SIG-M5 treated with dmso at 0.1 percent for 504 hours (cell line): ENCODE measurements at regions not wholly inside any gene's neighbourhood (a gene's known extent, or its start where the extent isn't known, plus 50 kb on each side); places are given as distances from the start of the nearest gene placed in this dataset.
A peak's percentile ranks its signal among the peaks of the same experiment; 100 is the strongest.
"Not testable (repeated sequence)": the region's sequence is repeated elsewhere in the genome, so short reads cannot be mapped to it uniquely, and the experiment has no call there.

Source experiments
- DNase-seq: peaks from one replicate; lab custom pipeline; 2025; ENCODE audit not compliant: unreplicated experiment; lab: John Stamatoyannopoulos, UW

- no peak for DNase-seq
These were observed 406.5 kb upstream of the CHORDC1 start for GRCh38 chr11:90629229-90629806.

- no peak for DNase-seq
These were observed 391.5 kb upstream of the CHORDC1 start for GRCh38 chr11:90614318-90614717.

- DNase-seq: not testable (repeated sequence)
These were observed 390.2 kb upstream of the CHORDC1 start for GRCh38 chr11:90613037-90613436.

- no peak for DNase-seq
These were observed 383.9 kb upstream of the CHORDC1 start for GRCh38 chr11:90606721-90607120.

DNA sequence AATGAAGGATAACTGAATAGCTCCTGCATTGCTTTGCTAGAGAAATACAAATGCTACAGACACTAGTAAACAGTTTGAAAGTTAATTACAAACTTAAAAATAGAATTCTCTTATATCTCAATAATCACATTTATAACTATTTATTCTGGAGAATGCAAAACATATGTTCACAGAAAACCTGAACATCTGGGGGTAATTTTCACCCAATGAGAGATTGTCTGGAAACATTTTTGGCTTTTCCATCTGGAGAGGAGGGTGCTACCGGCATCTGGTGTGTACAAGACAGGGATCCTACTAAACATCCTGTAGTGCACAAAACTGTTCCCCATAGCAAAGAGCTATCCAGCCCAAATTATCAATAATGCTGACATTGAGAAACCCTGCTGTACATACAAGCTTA, 378.4 kb upstream of the CHORDC1 start:
- no peak for DNase-seq

DNA sequence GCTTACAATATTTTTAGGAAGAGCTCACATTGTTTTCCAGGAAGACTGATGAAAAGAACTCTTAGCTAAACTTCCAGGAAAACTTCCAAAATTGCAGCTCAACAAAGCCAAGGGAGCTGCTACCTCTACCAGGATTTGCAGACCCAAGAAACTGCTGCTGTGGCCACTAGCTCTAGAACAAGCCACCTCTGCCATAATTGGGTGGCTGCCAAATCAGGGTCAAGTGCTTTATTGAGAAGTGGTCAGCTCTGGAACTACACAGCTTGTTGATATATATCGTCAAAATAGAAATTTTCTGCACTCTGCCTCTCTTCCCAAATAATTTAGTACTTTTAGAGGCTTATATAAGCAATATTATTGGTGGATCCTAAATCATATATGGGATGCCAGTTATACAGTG, 371.8 kb upstream of the CHORDC1 start:
- no peak for DNase-seq

GRCh38 chr11:90593099-90593498, 370.2 kb upstream of the CHORDC1 start:
- DNase-seq: peak; percentile 0

DNA sequence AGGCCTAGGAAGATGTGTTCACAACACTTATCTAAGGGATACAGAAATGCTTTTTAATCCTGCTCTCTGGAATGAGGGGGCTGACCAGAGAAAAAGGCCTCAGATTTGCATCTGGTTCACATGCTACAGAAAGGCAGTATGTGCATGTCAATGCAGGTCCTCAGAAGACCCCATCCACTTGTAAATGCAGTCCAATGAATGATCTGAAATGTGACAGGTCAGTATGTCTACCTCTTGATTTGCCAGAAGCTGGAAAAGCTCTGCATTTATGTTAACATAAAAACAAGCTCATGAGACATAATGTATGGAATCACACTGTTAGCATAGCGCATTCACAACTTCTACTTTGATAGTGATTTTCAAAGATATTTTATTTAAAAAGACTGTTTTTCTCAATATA, 367.4 kb upstream of the CHORDC1 start:
- no peak for DNase-seq

GRCh38 chr11:90589735-90590134, 366.9 kb upstream of the CHORDC1 start:
- DNase-seq: no peak

DNA sequence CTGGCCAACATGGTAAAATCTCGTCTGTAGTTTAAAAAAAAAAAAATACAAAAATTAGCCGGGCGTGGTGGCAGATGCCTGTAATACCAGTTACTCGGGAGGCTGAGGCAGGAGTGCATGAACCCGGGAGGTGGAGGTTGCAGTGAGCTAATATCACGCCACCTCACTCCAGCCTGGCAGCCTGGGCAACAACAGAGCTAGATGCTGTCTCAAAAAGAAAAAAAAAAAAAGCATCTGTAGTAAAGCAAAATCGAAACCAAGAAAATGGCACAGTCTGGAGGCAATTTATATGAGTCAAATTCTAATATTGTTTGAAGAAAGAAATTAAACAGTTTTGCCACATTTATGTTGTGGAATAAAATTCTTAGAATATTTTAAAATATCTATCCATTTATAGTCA, 365.0 kb upstream of the CHORDC1 start:
- no peak for DNase-seq

GRCh38 chr11:90585491-90585890, 362.6 kb upstream of the CHORDC1 start:
- DNase-seq: no peak

GRCh38 chr11:90582999-90583398, 360.1 kb upstream of the CHORDC1 start:
- not testable (repeated sequence) for DNase-seq

GRCh38 chr11:90564531-90564930, 341.7 kb upstream of the CHORDC1 start:
- no peak for DNase-seq

DNA sequence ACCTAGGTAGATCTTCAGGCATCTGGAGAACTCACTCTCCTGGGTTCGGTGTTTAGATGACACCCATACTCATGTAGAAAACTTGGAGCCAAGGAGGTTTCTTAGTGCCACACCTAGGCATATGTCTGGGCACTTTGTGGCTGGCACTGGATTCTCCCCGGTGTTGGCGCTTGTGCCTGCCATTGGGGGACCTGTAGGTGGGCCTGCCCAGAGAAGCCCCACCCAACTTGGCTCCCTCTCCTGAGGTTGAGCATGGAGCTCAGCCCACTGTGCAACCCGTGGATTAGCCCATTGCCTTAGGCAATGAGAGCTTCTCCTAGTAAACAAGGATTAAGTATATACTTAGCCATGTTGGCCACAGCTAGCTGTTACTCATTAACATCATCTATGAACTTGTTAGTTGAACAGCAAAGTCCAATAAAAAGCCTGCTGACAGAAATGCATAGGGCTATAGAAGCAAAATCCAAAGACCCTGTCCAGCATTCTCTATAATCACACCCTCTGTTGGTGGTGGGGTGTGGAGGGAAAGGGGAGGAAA, 335.5 kb upstream of the CHORDC1 start:
- DNase-seq: no peak

- DNase-seq: no peak
These were observed 333.8 kb upstream of the CHORDC1 start for GRCh38 chr11:90556606-90557005.

- DNase-seq: no peak
These were observed 333.2 kb upstream of the CHORDC1 start for GRCh38 chr11:90556026-90556425.

GRCh38 chr11:90555477-90555876, 332.6 kb upstream of the CHORDC1 start:
- no peak for DNase-seq

- no peak for DNase-seq
These were observed 319.2 kb upstream of the CHORDC1 start for GRCh38 chr11:90542092-90542491.

- no peak for DNase-seq
These were observed 313.5 kb upstream of the CHORDC1 start for GRCh38 chr11:90536301-90536700.

DNA sequence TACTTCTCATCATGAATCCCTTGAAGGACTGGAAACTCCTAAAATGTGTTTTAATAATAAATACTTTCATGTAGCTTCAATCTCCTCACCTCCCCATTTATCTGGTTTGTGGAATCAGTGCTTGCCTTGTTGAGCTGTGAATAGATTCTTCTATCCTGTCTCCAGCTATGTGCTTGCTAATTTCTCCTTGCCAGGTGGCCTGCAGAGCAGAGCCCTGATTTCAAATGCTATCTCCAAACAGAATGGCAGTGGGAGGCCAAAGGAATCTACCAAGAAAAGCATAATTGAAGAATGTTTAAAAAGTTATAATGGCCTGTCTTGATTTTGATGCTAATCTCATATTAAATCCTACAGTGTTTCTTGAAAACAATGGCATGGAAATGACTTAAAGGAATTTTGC, 309.3 kb upstream of the CHORDC1 start:
- no peak for DNase-seq

DNA sequence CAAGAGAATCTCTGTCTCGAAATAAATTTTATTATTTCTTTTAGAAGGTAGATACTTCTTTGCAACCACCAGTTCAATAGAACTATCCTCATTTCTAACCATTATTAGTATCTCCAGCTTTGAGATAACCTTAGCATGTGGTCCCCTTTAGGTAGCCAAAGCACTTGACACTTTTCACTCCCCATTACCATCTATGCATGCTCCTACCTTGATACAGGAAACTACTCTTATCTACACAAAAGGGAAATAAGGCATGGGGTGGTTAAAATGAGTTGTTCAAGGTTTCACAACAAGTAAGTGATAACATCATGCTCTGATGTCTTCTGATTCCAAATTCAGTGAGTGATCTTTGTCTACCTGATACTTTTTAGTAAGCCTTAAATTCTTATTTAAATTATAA, 308.2 kb upstream of the CHORDC1 start:
- DNase-seq: no peak

GRCh38 chr11:90525962-90526361, 303.1 kb upstream of the CHORDC1 start:
- no peak for DNase-seq

- DNase-seq: no peak
These were observed 290.0 kb upstream of the CHORDC1 start for GRCh38 chr11:90512846-90513245.
